ENCODE measurements at regions not wholly inside any gene's neighbourhood (a gene's known extent, or its start where the extent isn't known, plus 50 kb on each side); places are given as distances from the start of the nearest gene placed in this dataset.

DNA sequence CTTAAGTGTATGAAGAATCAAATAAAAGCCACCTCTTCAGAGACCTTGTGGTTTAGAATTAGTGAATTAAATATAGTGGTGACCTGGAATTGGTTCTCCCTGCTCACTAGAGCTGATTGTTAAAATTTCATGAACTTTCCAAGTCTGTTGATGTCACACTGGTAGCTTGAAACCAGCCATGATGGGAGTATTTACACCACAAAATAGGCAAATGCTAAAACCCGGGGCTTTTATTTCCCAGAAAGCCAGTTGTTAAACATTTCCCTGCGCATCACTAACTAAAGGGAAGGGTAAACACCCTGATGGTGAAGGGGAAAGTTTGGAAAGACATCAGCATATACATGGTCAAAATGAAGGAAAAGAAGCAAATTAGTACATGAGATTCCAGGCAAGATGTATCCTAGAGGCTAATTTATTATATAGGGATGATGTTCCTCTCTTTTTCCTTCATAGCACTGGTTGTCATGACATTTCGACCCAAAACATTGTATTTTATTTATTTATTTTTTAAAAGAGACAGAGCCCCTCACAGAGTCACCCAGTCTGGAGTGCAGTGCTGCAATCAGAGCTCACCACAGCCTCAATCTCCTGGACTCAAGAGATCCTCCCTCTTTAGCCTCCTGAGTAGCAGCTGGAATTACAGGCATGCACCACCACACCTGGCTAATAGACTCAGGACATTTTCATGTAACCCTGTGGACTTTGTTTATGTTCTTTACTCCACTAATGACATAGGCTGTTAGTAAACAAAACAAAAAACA lies 123.2 kb downstream of the RIN2 start:
- peaks cover 19% of the 10 kb centered on the region for H3K4me1 Mint-ChIP-seq (ENCODE audit: unreplicated experiment)
- no peaks in the 10 kb centered on the region for H3K9me3 Mint-ChIP-seq (ENCODE audit: unreplicated experiment)
- no peak for TF ChIP-seq CTCF (IDR thresholded peaks at IDR 0.05)
- no peak overlapping the region for H3K27ac Mint-ChIP-seq (ENCODE audit: unreplicated experiment)
- H3K4me3 Mint-ChIP-seq (ENCODE audit: unreplicated experiment): no peak overlapping the region
- H3K27me3 Mint-ChIP-seq (ENCODE audit: unreplicated experiment): no peaks in the 10 kb centered on the region
- no peak for DNase-seq (ENCODE audit: extremely low spot score, unreplicated experiment)
- peaks cover 15% of the 10 kb centered on the region for H3K36me3 Mint-ChIP-seq (ENCODE audit: unreplicated experiment)

DNA sequence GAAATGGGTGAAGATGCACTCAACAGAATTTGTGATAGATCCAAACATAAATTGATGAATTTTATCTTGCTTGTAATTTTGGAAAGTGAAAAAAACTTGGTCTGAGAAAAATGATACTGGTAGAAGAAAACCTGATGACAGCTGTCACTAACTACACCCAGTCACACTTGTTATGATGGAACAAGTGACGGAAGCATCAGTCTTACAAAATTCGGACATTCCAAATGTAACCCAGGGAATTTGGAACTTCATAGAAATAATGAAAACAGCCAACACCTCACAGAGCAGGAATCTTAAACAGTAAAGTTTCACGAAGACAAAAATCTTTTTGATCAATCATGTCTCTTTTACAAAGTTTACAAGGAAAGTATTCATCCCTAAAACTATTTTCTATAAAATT lies 123.9 kb downstream of the RIN2 start:
- H3K9me3 Mint-ChIP-seq (ENCODE audit: unreplicated experiment): no peaks in the 10 kb centered on the region
- TF ChIP-seq CTCF (IDR thresholded peaks at IDR 0.05): no peak
- H3K4me3 Mint-ChIP-seq (ENCODE audit: unreplicated experiment): no peak overlapping the region
- no peak overlapping the region for H3K27ac Mint-ChIP-seq (ENCODE audit: unreplicated experiment)
- peaks cover 15% of the 10 kb centered on the region for H3K36me3 Mint-ChIP-seq (ENCODE audit: unreplicated experiment)
- H3K27me3 Mint-ChIP-seq (ENCODE audit: unreplicated experiment): no peaks in the 10 kb centered on the region
- DNase-seq (ENCODE audit: extremely low spot score, unreplicated experiment): no peak
- H3K4me1 Mint-ChIP-seq (ENCODE audit: unreplicated experiment): peaks cover 22% of the 10 kb centered on the region

- H3K9me3 Mint-ChIP-seq (ENCODE audit: unreplicated experiment): no peaks in the 10 kb centered on the region
- no peak for TF ChIP-seq CTCF (IDR thresholded peaks at IDR 0.05)
These were observed 124.4 kb downstream of the RIN2 start for GRCh38 chr20:19882446-19882845.

DNA sequence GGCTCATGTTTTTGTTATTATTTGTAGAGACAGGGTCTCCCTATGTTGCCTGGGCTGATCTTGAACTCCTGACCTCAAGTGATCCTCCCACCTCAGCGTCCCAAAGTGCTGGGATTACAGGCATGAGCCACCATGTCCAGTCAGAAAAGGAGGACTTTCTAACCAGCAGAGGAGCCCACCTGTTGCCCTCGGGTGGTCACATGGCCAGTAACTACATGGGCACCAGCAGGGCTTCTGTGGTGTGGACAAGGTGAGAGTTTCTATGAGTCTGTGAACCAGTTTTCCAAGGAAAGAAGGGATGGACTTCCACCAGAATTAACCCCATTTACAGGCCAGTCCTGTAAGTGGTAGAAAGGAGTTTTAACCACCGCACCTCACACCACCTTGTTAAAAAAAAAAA lies 125.4 kb downstream of the RIN2 start:
- Mint-ChIP-seq H3K36me3 (ENCODE audit: unreplicated experiment) (peaks cover 15% of the 10 kb centered on the region), H3K4me3 (ENCODE audit: unreplicated experiment) (no peak overlapping the region), H3K27me3 (ENCODE audit: unreplicated experiment) (no peaks in the 10 kb centered on the region), H3K4me1 (ENCODE audit: unreplicated experiment) (peaks cover 35% of the 10 kb centered on the region), H3K27ac (ENCODE audit: unreplicated experiment) (no peak overlapping the region), H3K9me3 (ENCODE audit: unreplicated experiment) (no peaks in the 10 kb centered on the region)
- TF ChIP-seq CTCF (IDR thresholded peaks at IDR 0.05): no peak
- DNase-seq (ENCODE audit: extremely low spot score, unreplicated experiment): no peak

More at GRCh38 chr20:19882446-19882845, 124.4 kb downstream of the RIN2 start:
- peaks cover 15% of the 10 kb centered on the region for H3K36me3 Mint-ChIP-seq (ENCODE audit: unreplicated experiment)
- no peaks in the 10 kb centered on the region for H3K27me3 Mint-ChIP-seq (ENCODE audit: unreplicated experiment)
- no peak overlapping the region for H3K4me3 Mint-ChIP-seq (ENCODE audit: unreplicated experiment)
- H3K27ac Mint-ChIP-seq (ENCODE audit: unreplicated experiment): no peak overlapping the region
- DNase-seq (ENCODE audit: extremely low spot score, unreplicated experiment): no peak
- peaks cover 25% of the 10 kb centered on the region for H3K4me1 Mint-ChIP-seq (ENCODE audit: unreplicated experiment)

DNA sequence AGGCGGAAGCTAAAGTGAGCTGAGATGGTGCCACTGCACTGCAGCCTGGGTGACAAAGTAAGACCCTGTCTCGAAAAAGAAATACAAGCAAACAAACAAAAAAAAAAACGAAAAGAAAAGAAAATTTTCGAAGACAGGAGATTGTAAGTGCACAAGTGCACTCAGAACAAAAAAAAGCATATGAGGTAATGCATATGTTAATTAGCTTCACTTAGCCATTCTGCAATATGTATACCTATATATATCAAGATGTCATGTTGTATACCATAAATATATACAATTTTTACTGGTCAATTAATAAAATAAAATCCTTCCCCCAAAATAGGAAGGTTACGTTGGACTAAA lies 127.5 kb downstream of the RIN2 start:
- Mint-ChIP-seq H3K27ac (ENCODE audit: unreplicated experiment) (no peak overlapping the region), H3K36me3 (ENCODE audit: unreplicated experiment) (peaks cover 10% of the 10 kb centered on the region), H3K27me3 (ENCODE audit: unreplicated experiment) (no peaks in the 10 kb centered on the region), H3K4me3 (ENCODE audit: unreplicated experiment) (no peak overlapping the region), H3K9me3 (ENCODE audit: unreplicated experiment) (no peaks in the 10 kb centered on the region), H3K4me1 (ENCODE audit: unreplicated experiment) (peaks cover 52% of the 10 kb centered on the region)
- TF ChIP-seq CTCF (IDR thresholded peaks at IDR 0.05): no peak
- DNase-seq (ENCODE audit: extremely low spot score, unreplicated experiment): no peak

Measured in osteocyte (in vitro differentiated cells).